ENCODE measurements at regions not wholly inside any gene's neighbourhood (a gene's known extent, or its start where the extent isn't known, plus 50 kb on each side); places are given as distances from the start of the nearest gene placed in this dataset.
"Not testable (repeated sequence)": the region's sequence is repeated elsewhere in the genome, so short reads cannot be mapped to it uniquely, and the experiment has no call there.

- ATAC-seq = peak in 1 of 2 donors; percentile 14
- H3K4me3 ChIP-seq = no peak overlapping the region
- intact Hi-C loops (cut with DNase I) = no loop called here
These were observed 68.2 kb downstream of the LHX9 start for GRCh38 chr1:197985351-197985750.

GRCh38 chr1:197986817-197987216, 69.6 kb downstream of the LHX9 start:
- H3K27ac ChIP-seq = no peak overlapping the region
- intact Hi-C loops (cut with DNase I) = no loop called here
- DNase-seq (no peak), ATAC-seq (no peak)
- no peaks in the 10 kb centered on the region for H3K27me3 ChIP-seq (ENCODE audit: low read depth)
- H3K36me3 ChIP-seq = no peaks in the 10 kb centered on the region
- no peak overlapping the region for H3K4me3 ChIP-seq
- H3K9me3 ChIP-seq = no peaks in the 10 kb centered on the region
- H3K4me1 ChIP-seq = no peaks in the 10 kb centered on the region
- TF ChIP-seq CTCF (IDR thresholded peaks at IDR 0.05) = no peak

More at GRCh38 chr1:197985351-197985750, 68.2 kb downstream of the LHX9 start:
- no peaks in the 10 kb centered on the region for H3K4me1 ChIP-seq
- no peak for DNase-seq
- TF ChIP-seq CTCF (IDR thresholded peaks at IDR 0.05) = no peak
- no peaks in the 10 kb centered on the region for H3K9me3 ChIP-seq
- no peak overlapping the region for H3K27ac ChIP-seq
- no peaks in the 10 kb centered on the region for H3K27me3 ChIP-seq (ENCODE audit: low read depth)
- no peaks in the 10 kb centered on the region for H3K36me3 ChIP-seq

- Histone ChIP-seq H3K27ac (no peak overlapping the region), H3K36me3 (no peaks in the 10 kb centered on the region), H3K4me1 (no peaks in the 10 kb centered on the region), H3K4me3 (no peak overlapping the region), H3K9me3 (no peaks in the 10 kb centered on the region), H3K27me3 (ENCODE audit: low read depth) (no peaks in the 10 kb centered on the region)
- DNase-seq = no peak
- intact Hi-C loops (cut with DNase I) = no loop called here
- no peak for TF ChIP-seq CTCF (IDR thresholded peaks at IDR 0.05)
- ATAC-seq = no peak
These were observed 70.1 kb downstream of the LHX9 start for GRCh38 chr1:197987294-197987693.

GRCh38 chr1:197988581-197988980, 71.4 kb downstream of the LHX9 start:
- ATAC-seq; DNase-seq; H3K27ac ChIP-seq; H3K36me3 ChIP-seq; H3K27me3 ChIP-seq (ENCODE audit: low read depth); H3K4me3 ChIP-seq; intact Hi-C loops (cut with DNase I); H3K9me3 ChIP-seq; H3K4me1 ChIP-seq: not testable (repeated sequence)

- ATAC-seq = no peak
- no peaks in the 10 kb centered on the region for H3K36me3 ChIP-seq
- H3K4me1 ChIP-seq = no peaks in the 10 kb centered on the region
- DNase-seq = no peak
- no peaks in the 10 kb centered on the region for H3K27me3 ChIP-seq (ENCODE audit: low read depth)
- TF ChIP-seq CTCF (IDR thresholded peaks at IDR 0.05) = no peak
- H3K27ac ChIP-seq = no peak overlapping the region
- intact Hi-C loops (cut with DNase I) = no loop called here
- H3K9me3 ChIP-seq = no peaks in the 10 kb centered on the region
- H3K4me3 ChIP-seq = no peak overlapping the region
These were observed 71.9 kb downstream of the LHX9 start for GRCh38 chr1:197989058-197989457.

- no peak overlapping the region for H3K27ac ChIP-seq
- intact Hi-C loops (cut with DNase I) = no loop called here
- no peak for ATAC-seq
These were observed 74.4 kb downstream of the LHX9 start for GRCh38 chr1:197991594-197991993.

More at GRCh38 chr1:197991594-197991993, 74.4 kb downstream of the LHX9 start:
- TF ChIP-seq CTCF (IDR thresholded peaks at IDR 0.05) = no peak
- Histone ChIP-seq H3K4me1 (no peaks in the 10 kb centered on the region), H3K9me3 (no peaks in the 10 kb centered on the region), H3K27me3 (ENCODE audit: low read depth) (no peaks in the 10 kb centered on the region), H3K36me3 (no peaks in the 10 kb centered on the region), H3K4me3 (no peak overlapping the region)
- DNase-seq = no peak
